ENCODE measurements at regions not wholly inside any gene's neighbourhood (a gene's known extent, or its start where the extent isn't known, plus 50 kb on each side); places are given as distances from the start of the nearest gene placed in this dataset.

DNA sequence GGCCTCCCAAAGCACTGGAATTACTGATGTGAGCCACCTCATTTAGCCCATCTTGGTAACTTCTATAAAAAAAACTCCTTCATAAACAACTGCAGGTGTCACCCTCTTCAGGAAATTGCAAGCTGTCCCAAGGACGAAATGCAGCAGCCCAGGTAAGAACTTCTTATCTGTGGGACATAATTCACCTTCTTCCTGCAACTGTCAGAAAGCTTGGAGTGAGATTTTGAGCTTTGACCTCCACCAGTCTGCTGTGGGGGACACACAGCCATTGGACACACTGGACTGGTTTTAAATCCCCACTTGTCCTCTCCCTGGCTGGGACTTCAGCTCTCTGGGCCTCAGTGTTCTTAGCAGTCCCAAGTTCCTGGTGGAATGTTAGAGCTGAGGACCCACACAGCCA lies 368.5 kb downstream of the MN1 start:
- TF ChIP-seq EP300 (IDR thresholded peaks at IDR 0.05): no peak
- TF ChIP-seq, protein P1, sequence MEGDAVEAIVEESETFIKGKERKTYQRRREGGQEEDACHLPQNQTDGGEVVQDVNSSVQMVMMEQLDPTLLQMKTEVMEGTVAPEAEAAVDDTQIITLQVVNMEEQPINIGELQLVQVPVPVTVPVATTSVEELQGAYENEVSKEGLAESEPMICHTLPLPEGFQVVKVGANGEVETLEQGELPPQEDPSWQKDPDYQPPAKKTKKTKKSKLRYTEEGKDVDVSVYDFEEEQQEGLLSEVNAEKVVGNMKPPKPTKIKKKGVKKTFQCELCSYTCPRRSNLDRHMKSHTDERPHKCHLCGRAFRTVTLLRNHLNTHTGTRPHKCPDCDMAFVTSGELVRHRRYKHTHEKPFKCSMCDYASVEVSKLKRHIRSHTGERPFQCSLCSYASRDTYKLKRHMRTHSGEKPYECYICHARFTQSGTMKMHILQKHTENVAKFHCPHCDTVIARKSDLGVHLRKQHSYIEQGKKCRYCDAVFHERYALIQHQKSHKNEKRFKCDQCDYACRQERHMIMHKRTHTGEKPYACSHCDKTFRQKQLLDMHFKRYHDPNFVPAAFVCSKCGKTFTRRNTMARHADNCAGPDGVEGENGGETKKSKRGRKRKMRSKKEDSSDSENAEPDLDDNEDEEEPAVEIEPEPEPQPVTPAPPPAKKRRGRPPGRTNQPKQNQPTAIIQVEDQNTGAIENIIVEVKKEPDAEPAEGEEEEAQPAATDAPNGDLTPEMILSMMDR (IDR thresholded peaks at IDR 0.05): no peak
- Histone ChIP-seq H3K27ac (no peak overlapping the region), H3K27me3 (no peaks in the 10 kb centered on the region), H3K9me3 (no peaks in the 10 kb centered on the region), H3K4me3 (no peak overlapping the region), H3K4me1 (ENCODE audit: insufficient read depth) (peaks cover 5% of the 10 kb centered on the region), H3K36me3 (no peaks in the 10 kb centered on the region)
- no peak for DNase-seq
- 80 to 91% (median 91%) methylated on average over 1 of the region's 1 CpG for WGBS, 3 donors
- intact Hi-C loops (cut with DNase I): no loop called here

DNA sequence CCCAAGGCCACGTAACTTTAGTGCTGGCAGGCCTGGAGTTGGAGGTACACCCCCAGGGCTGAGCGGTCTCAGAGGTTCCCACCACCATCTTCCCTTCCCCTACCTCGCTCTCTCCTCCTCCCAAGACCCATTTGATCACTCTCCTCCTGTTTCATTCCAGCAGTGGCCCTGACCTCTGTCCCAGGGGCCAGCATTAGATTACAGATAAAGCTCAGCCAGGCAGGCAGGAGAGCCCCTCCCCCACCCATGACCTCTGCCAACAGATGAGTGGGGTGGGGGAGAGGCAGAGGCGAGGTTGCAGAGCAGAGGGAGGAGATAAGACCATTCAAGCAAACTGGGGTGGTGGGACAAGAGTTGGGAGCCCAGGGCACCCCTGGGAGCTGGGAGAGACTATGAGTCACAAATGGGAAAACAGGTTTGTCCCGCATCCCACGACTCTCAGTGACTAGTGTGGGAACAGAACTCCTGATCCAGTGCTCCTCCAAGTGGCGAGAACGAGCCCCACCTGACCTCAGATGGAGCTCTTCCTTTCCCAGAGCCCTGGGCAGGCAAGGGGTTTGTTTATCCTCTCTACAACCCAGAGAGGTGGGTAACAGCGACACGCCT lies 367.9 kb downstream of the MN1 start:
- intact Hi-C loops (cut with DNase I): no loop called here
- TF ChIP-seq EP300 (IDR thresholded peaks at IDR 0.05) (no peak), POLR2A (IDR thresholded peaks at IDR 0.05) (no peak)
- TF ChIP-seq, protein P1 (IDR thresholded peaks at IDR 0.05): no peak
- Histone ChIP-seq H3K27ac (no peak overlapping the region), H3K4me1 (ENCODE audit: insufficient read depth) (peaks cover 5% of the 10 kb centered on the region), H3K4me3 (no peak overlapping the region), H3K9me3 (no peaks in the 10 kb centered on the region), H3K36me3 (no peaks in the 10 kb centered on the region), H3K27me3 (no peaks in the 10 kb centered on the region)
- 81 to 85% (median 83%) methylated on average over 10 of the region's 10 CpGs for WGBS, 3 donors
- no peak for DNase-seq

DNA sequence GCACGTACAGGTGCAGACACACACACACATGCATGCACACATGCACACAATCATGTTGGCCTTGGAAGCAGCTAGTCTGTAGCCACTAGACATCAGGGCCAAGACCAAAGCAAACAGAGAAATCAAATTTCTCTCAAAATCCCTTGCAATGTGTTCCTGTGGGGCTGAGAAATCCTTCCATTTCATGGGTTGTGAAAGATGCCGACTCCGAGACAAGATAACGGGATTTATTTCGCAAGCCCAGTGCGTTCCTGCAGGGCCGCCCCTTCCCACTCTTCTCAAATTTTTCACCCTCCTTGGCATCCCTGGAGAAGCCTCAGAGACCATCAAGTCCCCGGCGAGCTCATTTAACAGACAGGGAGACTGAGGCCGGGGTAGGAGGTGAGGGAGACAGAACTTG lies 366.7 kb downstream of the MN1 start:
- intact Hi-C loops (cut with DNase I): no loop called here
- Histone ChIP-seq H3K27ac (no peak overlapping the region), H3K9me3 (no peaks in the 10 kb centered on the region), H3K27me3 (no peaks in the 10 kb centered on the region), H3K4me3 (no peak overlapping the region), H3K4me1 (ENCODE audit: insufficient read depth) (peaks cover 5% of the 10 kb centered on the region), H3K36me3 (no peaks in the 10 kb centered on the region)
- 72 to 86% (median 83%) methylated on average over 10 of the region's 10 CpGs for WGBS, 3 donors
- DNase-seq: peak in 1 of 5 donors; percentile 40
- no peak for TF ChIP-seq POLR2A (IDR thresholded peaks at IDR 0.05)
- TF ChIP-seq, protein P1 (IDR thresholded peaks at IDR 0.05): no peak
- no peak for TF ChIP-seq EP300 (IDR thresholded peaks at IDR 0.05)

DNA sequence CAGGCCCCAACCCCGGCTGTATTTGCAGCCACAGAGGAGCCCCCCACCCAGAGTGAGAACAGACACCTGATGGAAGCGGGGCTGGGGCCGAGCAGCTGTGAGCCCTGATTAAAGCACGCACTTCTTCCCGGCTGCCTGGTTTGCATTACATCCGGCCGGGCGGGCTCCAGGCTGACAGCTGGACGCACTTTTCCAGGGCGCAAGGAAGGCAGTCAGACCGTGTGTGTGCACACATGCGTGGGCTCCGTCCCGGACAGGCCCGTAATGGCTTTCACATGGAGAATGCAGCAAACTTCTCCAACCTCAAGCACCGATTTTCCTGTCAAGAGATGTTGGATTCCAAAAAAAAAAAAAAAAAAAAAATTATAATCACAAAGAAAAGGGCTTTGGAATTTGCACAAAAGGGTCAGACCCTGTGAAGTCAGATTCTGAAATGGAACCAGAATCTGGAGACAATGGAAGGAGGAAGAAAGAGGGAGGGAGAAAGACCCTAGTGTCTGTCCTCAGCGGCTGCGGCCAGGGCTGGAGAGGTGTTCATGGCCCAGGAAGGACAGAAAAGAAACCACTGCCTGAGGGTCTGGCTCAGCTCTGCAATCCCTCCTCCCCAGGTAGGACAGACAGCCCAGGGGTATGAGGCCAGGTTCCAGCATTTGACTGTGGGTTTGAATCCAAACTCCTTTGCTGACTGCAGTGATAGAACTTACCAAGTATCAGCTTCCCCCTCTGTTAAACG lies 365.5 kb downstream of the MN1 start:
- no peaks in the 10 kb centered on the region for H3K27me3 ChIP-seq
- intact Hi-C loops (cut with DNase I): no loop called here
- 12 to 15% (median 14%) methylated on average over 19 of the region's 19 CpGs for WGBS, 3 donors
- no peak for TF ChIP-seq POLR2A (IDR thresholded peaks at IDR 0.05)
- no peak for TF ChIP-seq EP300 (IDR thresholded peaks at IDR 0.05)
- TF ChIP-seq, protein P1 (IDR thresholded peaks at IDR 0.05): no peak
- H3K9me3 ChIP-seq: no peaks in the 10 kb centered on the region
- peak overlapping the region in 1 of 2 donors; percentile 35 for H3K27ac ChIP-seq
- peaks cover 5% of the 10 kb centered on the region for H3K4me1 ChIP-seq (ENCODE audit: insufficient read depth)
- H3K36me3 ChIP-seq: no peaks in the 10 kb centered on the region
- no peak overlapping the region for H3K4me3 ChIP-seq
- peak; percentile 49 to 78 (median 65) for DNase-seq
